GM12878 (cell line): ENCODE measurements at regions not wholly inside any gene's neighbourhood (a gene's known extent, or its start where the extent isn't known, plus 50 kb on each side); places are given as distances from the start of the nearest gene placed in this dataset.

Experiments
- ATAC-seq: fragments of 200-7000 bp; cut with Tn5 transposase; 3 replicates; pipeline ENCODE4 v1.9.1; 2020; ENCODE audit warnings: mild to moderate bottlenecking, moderate library complexity
- BruUV-seq: library from RNA; stranded (reverse); fragments of 400-500 nt; replicated peaks from 2 replicates; lab custom pipeline; 2021; lab: Mats Ljungman, UMichigan
- CTCF ChIA-PET: fragments of 300-600 bp; sonication (Branson Sonifier 250); formaldehyde crosslinking; extraction: SDS; loops from one replicate; lab custom pipeline; 2021; ENCODE audit warnings: inconsistent platforms; lab: Yijun Ruan, JAX
- POLR2A ChIA-PET: fragments of 350-600 bp; formaldehyde crosslinking; extraction: SDS; loops from one replicate; lab custom pipeline; 2021; ENCODE audit warnings: inconsistent platforms; lab: Charles Lee
- RAD21 ChIA-PET: fragments of 300-600 bp; sonication (Branson Sonifier 250); formaldehyde crosslinking; loops from one replicate; lab custom pipeline; 2023; ENCODE audit warnings: antibody characterized with exemption; ENCODE audit not compliant: unreplicated experiment; lab: Charles Lee
- SMC1A ChIA-PET: fragments of 300-600 bp; sonication (Branson Sonifier 250); formaldehyde crosslinking; loops from one replicate; lab custom pipeline; 2023; ENCODE audit not compliant: unreplicated experiment, uncharacterized antibody; lab: Charles Lee
- DNase-seq: peaks from one replicate; pipeline ENCODE4 v3.0.0-alpha.2; 2011; ENCODE audit warnings: low read depth, low spot score
- FAIRE-seq: peaks from 3 replicates; lab custom pipeline; 2011; peaks lifted over from hg19 to GRCh38; lab: Jason Lieb, UNC
- H2AFZ ChIP-seq: 2 replicates; pipeline ENCODE4 v1.6.0; 2011; ENCODE audit warnings: low read depth, low read length, control low read depth; ENCODE audit not compliant: control insufficient read depth
- H3K27ac ChIP-seq: 2 replicates; pipeline ENCODE4 v1.5.1; 2011; ENCODE audit warnings: control low read depth; ENCODE audit not compliant: control insufficient read depth, insufficient read depth
- H3K27me3 ChIP-seq, 2 experiments: replicated peaks in 1 of 2; 2 replicates each; pipeline versions ENCODE4 v1.6.0 to v1.6.1; 2011; ENCODE audit warnings: low read length in 1 of 2; ENCODE audit not compliant: control insufficient read depth in 2 of 2, insufficient read depth in 2 of 2
- H3K36me3 ChIP-seq, 2 experiments: 2 replicates each; pipeline ENCODE4 v1.5.1; 2011; ENCODE audit warnings: low read length in 1 of 2; ENCODE audit not compliant: control insufficient read depth in 2 of 2, insufficient read depth in 2 of 2
- H3K4me1 ChIP-seq: 2 replicates; pipeline ENCODE4 v1.6.1; 2011; ENCODE audit warnings: mild to moderate bottlenecking, low read length, moderate library complexity, mixed read lengths; ENCODE audit not compliant: control insufficient read depth, insufficient read depth
- H3K4me2 ChIP-seq: 2 replicates; pipeline ENCODE4 v1.6.0; 2011; ENCODE audit warnings: control low read depth; ENCODE audit not compliant: control insufficient read depth, insufficient read depth
- H3K4me3 ChIP-seq: fragments of 200-600 bp; sonication (generic); 2 replicates; pipeline ENCODE4 v1.5.1; 2016
- H3K79me2 ChIP-seq: 2 replicates; pipeline ENCODE4 v1.6.0; 2011; ENCODE audit warnings: low read length; ENCODE audit not compliant: control insufficient read depth, insufficient read depth
- H3K9ac ChIP-seq: 2 replicates; pipeline ENCODE4 v1.8.0; 2011; ENCODE audit warnings: low read length, control low read depth, mixed read lengths; ENCODE audit not compliant: control insufficient read depth, insufficient read depth
- H3K9me3 ChIP-seq: replicated peaks from 3 replicates; pipeline ENCODE4 v1.5.1; 2011; ENCODE audit warnings: mild to moderate bottlenecking, low read length; ENCODE audit not compliant: control insufficient read depth, insufficient read depth
- H4K20me1 ChIP-seq: 2 replicates; pipeline ENCODE4 v1.6.0; 2011; ENCODE audit not compliant: control insufficient read depth, insufficient read depth
- BMI1 ChIP-seq: fragments of 450-650 bp; IDR thresholded peaks from 2 replicates; pipeline ENCODE4 v1.6.1; 2016; ENCODE audit warnings: mild to moderate bottlenecking, moderate library complexity, borderline replicate concordance
- CTCF ChIP-seq, 3 experiments: IDR thresholded peaks in 2 of 3; conservative IDR thresholded peaks in 1 of 3; 2 replicates each; pipeline ENCODE4 v1.5.1; 2011; ENCODE audit warnings: low read depth in 3 of 3, low read length in 3 of 3, mild to moderate bottlenecking in 3 of 3, control low read depth in 2 of 3, moderate library complexity in 2 of 3, inconsistent platforms in 1 of 3, mixed read lengths in 1 of 3; ENCODE audit not compliant: control insufficient read depth in 2 of 3, insufficient read depth in 1 of 3; ENCODE audit errors: extremely low read depth in 1 of 3
- E2F4 ChIP-seq: IDR thresholded peaks from 2 replicates; pipeline ENCODE4 v1.6.1; 2012; ENCODE audit warnings: low read depth, low read length, improper control_type of control experiment
- EED ChIP-seq: sonication (generic); IDR thresholded peaks from 2 replicates; pipeline ENCODE4 v1.6.1; 2016; ENCODE audit warnings: antibody characterized with exemption, low read depth
- EP300 ChIP-seq, 2 experiments: fragments of 150-350 bp in 1 of 2; IDR thresholded peaks; 2 replicates each; pipeline ENCODE4 v1.6.1; 2011 to 2012; ENCODE audit warnings: low read depth in 2 of 2, low read length in 2 of 2, borderline replicate concordance in 1 of 2, improper control_type of control experiment in 1 of 2, inconsistent platforms in 1 of 2; ENCODE audit not compliant: control insufficient read depth in 1 of 2
- ETV6 ChIP-seq, 2 experiments: fragments of 450-650 bp in 1 of 2; IDR thresholded peaks in 1 of 2; conservative IDR thresholded peaks in 1 of 2; 2 replicates each; pipeline ENCODE4 v1.6.1; 2014; ENCODE audit warnings: antibody characterized with exemption in 1 of 2, borderline replicate concordance in 1 of 2, low read depth in 1 of 2, mild to moderate bottlenecking in 1 of 2, moderate library complexity in 1 of 2
- HDAC2 ChIP-seq: fragments of 200-600 bp; sonication (generic); IDR thresholded peaks from 2 replicates; pipeline ENCODE4 v1.6.1; 2017
- HDGF ChIP-seq: fragments of 450-650 bp; IDR thresholded peaks from 2 replicates; pipeline ENCODE4 v1.6.1; 2016; ENCODE audit warnings: antibody characterized with exemption
- KLF5 ChIP-seq: fragments of 450-650 bp; IDR thresholded peaks from 2 replicates; pipeline ENCODE4 v1.6.1; 2014; ENCODE audit warnings: mild to moderate bottlenecking; ENCODE audit not compliant: partially characterized antibody
- NFYB ChIP-seq: IDR thresholded peaks from 2 replicates; pipeline ENCODE4 v1.6.1; 2011; ENCODE audit warnings: low read depth, mild to moderate bottlenecking, low read length, improper control_type of control experiment, moderate library complexity; ENCODE audit not compliant: insufficient read depth
- NR2C1 ChIP-seq: fragments of 450-650 bp; IDR thresholded peaks from 2 replicates; pipeline ENCODE4 v1.6.1; 2017; ENCODE audit warnings: antibody characterized with exemption, mild to moderate bottlenecking, moderate library complexity
- PAX5 ChIP-seq: IDR thresholded peaks from 2 replicates; pipeline ENCODE4 v1.6.1; 2011; ENCODE audit warnings: low read depth, low read length, borderline replicate concordance
- SMAD5 ChIP-seq: IDR thresholded peaks from 2 replicates; pipeline ENCODE4 v1.6.1; 2016; ENCODE audit warnings: antibody characterized with exemption, low read depth
- SP1 ChIP-seq: IDR thresholded peaks from one replicate; pipeline ENCODE4 v1.6.1; 2011; ENCODE audit warnings: low read depth, low read length
- WGBS: methylation state at CpG from one replicate; pipeline ENCODE4 v1.1.6; 2016; ENCODE audit warnings: low lambda C conversion rate; ENCODE audit not compliant: insufficient replicate concordance, insufficient coverage; ENCODE audit errors: missing lambda C conversion rate; 5-methylcytosine and 5-hydroxymethylcytosine counted together
- in situ Hi-C: fragments of 300-500 bp; cut with MboI; formaldehyde crosslinking; loops from 9 replicates; pipeline ENCODE4 v1.14.3; 2018; ENCODE audit warnings: mixed read lengths
- intact Hi-C: fragments of 100-400 bp; cut with micrococcal nuclease; formaldehyde crosslinking; loops from one replicate; pipeline ENCODE4 v1.14.2; 2022; ENCODE audit not compliant: unreplicated experiment
- TF ChIP-seq, protein P1 (sequence below): fragments of 450-650 bp; IDR thresholded peaks from 2 replicates; pipeline ENCODE4 v1.6.1; 2016; ENCODE audit warnings: mild to moderate bottlenecking
- TF ChIP-seq, protein P2 (sequence below): fragments of 450-650 bp; formaldehyde crosslinking; IDR thresholded peaks from 2 replicates; pipeline ENCODE4 v1.4.0; 2020; ENCODE audit warnings: mild to moderate bottlenecking, moderate library complexity

DNA sequence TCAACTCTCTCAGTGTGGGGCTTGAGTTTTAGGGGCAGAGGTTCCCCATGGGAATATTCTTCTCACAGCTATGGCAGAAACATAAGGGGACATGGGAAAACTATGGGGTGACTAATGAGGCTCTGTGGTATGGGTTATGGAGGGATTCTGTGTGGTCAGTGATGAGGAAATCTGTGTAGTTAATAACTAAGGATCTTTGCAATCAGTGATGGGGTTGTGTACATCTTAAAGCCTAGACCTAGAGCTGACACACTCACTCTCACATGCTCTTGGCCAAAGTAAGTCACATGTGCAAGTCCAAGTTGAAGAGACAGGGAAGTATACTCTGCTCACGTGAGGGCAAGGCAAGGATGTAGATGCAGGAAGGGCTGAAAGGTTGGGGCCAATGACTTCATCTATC lies 86.4 kb upstream of the UXT start:
- H3K4me1 ChIP-seq, result no peaks in the 10 kb centered on the region
- ChIA-PET CTCF (no interaction called here), POLR2A (no interaction called here), RAD21 (no interaction called here), SMC1A (no interaction called here)
- no peak overlapping the region for H3K4me3 ChIP-seq
- H3K27ac ChIP-seq, result no peak overlapping the region
- FAIRE-seq (no peak), ATAC-seq (no peak), DNase-seq (no peak)
- H3K27me3 ChIP-seq, result no peaks in the 10 kb centered on the region
- no peak overlapping the region for H3K4me2 ChIP-seq
- no peaks in the 10 kb centered on the region for H3K9me3 ChIP-seq
- intact Hi-C loops, result no loop called here
- no peak overlapping the region for H2AFZ ChIP-seq
- BruUV-seq, result no TSS peak
- no peaks in the 10 kb centered on the region for H3K36me3 ChIP-seq
- H3K79me2 ChIP-seq, result no peaks in the 10 kb centered on the region
- H4K20me1 ChIP-seq, result no peaks in the 10 kb centered on the region
- TF ChIP-seq, protein P1, sequence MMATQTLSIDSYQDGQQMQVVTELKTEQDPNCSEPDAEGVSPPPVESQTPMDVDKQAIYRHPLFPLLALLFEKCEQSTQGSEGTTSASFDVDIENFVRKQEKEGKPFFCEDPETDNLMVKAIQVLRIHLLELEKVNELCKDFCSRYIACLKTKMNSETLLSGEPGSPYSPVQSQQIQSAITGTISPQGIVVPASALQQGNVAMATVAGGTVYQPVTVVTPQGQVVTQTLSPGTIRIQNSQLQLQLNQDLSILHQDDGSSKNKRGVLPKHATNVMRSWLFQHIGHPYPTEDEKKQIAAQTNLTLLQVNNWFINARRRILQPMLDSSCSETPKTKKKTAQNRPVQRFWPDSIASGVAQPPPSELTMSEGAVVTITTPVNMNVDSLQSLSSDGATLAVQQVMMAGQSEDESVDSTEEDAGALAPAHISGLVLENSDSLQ, result no peak
- no peak for TF ChIP-seq ETV6 (conservative IDR thresholded peaks at IDR 0.05 in 1 of 2, IDR thresholded peaks at IDR 0.05 in 1 of 2; ENCODE audit: borderline replicate concordance in 1 of 2, low read depth in 1 of 2)
- TF ChIP-seq EED, result no peak
- TF ChIP-seq SMAD5, result no peak
- TF ChIP-seq SP1, result no peak
- no peak for TF ChIP-seq PAX5
- no peak for TF ChIP-seq NR2C1
- no peak for TF ChIP-seq KLF5
- TF ChIP-seq NFYB, result no peak
- no peak for TF ChIP-seq E2F4
- TF ChIP-seq HDAC2, result no peak
- TF ChIP-seq EP300 (IDR thresholded peaks at IDR 0.05; ENCODE audit: borderline replicate concordance in 1 of 2, control insufficient read depth in 1 of 2, low read depth in 2 of 2, low read length in 2 of 2), result no peak
- TF ChIP-seq BMI1, result no peak
- no peak for TF ChIP-seq CTCF (IDR thresholded peaks at IDR 0.05 in 2 of 3, conservative IDR thresholded peaks at IDR 0.05 in 1 of 3; ENCODE audit: control insufficient read depth in 2 of 3, extremely low read depth in 1 of 3, insufficient read depth in 1 of 3, low read depth in 3 of 3, low read length in 3 of 3)
- no peak for TF ChIP-seq HDGF
- TF ChIP-seq, protein P2, sequence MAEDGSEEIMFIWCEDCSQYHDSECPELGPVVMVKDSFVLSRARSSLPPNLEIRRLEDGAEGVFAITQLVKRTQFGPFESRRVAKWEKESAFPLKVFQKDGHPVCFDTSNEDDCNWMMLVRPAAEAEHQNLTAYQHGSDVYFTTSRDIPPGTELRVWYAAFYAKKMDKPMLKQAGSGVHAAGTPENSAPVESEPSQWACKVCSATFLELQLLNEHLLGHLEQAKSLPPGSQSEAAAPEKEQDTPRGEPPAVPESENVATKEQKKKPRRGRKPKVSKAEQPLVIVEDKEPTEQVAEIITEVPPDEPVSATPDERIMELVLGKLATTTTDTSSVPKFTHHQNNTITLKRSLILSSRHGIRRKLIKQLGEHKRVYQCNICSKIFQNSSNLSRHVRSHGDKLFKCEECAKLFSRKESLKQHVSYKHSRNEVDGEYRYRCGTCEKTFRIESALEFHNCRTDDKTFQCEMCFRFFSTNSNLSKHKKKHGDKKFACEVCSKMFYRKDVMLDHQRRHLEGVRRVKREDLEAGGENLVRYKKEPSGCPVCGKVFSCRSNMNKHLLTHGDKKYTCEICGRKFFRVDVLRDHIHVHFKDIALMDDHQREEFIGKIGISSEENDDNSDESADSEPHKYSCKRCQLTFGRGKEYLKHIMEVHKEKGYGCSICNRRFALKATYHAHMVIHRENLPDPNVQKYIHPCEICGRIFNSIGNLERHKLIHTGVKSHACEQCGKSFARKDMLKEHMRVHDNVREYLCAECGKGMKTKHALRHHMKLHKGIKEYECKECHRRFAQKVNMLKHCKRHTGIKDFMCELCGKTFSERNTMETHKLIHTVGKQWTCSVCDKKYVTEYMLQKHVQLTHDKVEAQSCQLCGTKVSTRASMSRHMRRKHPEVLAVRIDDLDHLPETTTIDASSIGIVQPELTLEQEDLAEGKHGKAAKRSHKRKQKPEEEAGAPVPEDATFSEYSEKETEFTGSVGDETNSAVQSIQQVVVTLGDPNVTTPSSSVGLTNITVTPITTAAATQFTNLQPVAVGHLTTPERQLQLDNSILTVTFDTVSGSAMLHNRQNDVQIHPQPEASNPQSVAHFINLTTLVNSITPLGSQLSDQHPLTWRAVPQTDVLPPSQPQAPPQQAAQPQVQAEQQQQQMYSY (CRISPR knock-in tag), result no peak
- WGBS, result 27% methylated on average over 1 of the region's 1 CpG
- in situ Hi-C loops, result no loop called here
- H3K9ac ChIP-seq, result no peak overlapping the region
